Activated CD8-positive, alpha-beta memory T cell treated with anti-CD3 and anti-CD28 coated beads for 1 hour (primary cell): ENCODE measurements at regions not wholly inside any gene's neighbourhood (a gene's known extent, or its start where the extent isn't known, plus 50 kb on each side); places are given as distances from the start of the nearest gene placed in this dataset.

Experiments used
- DNase-seq, 2 donors: peaks; one replicate each; pipeline ENCODE4 v3.0.0-alpha.2; 2020; ENCODE audit warnings: low read depth in 1 of 2; ENCODE audit errors: extremely low read depth in 1 of 2

- DNase-seq = no peak
Observed at GRCh38 chr21:43333298-43334062, 93.5 kb downstream of the SIK1 start.

GRCh38 chr21:43332861-43333297 is 94.1 kb downstream of the SIK1 start:
- no peak for DNase-seq

- DNase-seq = no peak
Observed at GRCh38 chr21:43331962-43332828, 94.7 kb downstream of the SIK1 start.

- DNase-seq = no peak
Observed at GRCh38 chr21:43331111-43331961, 95.6 kb downstream of the SIK1 start.

- DNase-seq = no peak
Observed at GRCh38 chr21:43330306-43330881, 96.5 kb downstream of the SIK1 start.

GRCh38 chr21:43329711-43330269 is 97.1 kb downstream of the SIK1 start:
- DNase-seq = no peak

- DNase-seq = no peak
Observed at GRCh38 chr21:43328958-43329691, 97.8 kb downstream of the SIK1 start.

- no peak for DNase-seq
Observed at GRCh38 chr21:43328185-43328957, 98.6 kb downstream of the SIK1 start.

- DNase-seq = no peak
Observed at GRCh38 chr21:43325968-43326715, 100.8 kb downstream of the SIK1 start.

- no peak for DNase-seq
Observed at GRCh38 chr21:43325036-43325435, 101.9 kb downstream of the SIK1 start.

- no peak for DNase-seq
Observed at GRCh38 chr21:43324596-43324995, 102.3 kb downstream of the SIK1 start.

- DNase-seq = no peak
Observed at GRCh38 chr21:43323244-43324005, 103.5 kb downstream of the SIK1 start.

- no peak for DNase-seq
Observed at GRCh38 chr21:43322805-43323204, 104.1 kb downstream of the SIK1 start.

- no peak for DNase-seq
Observed at GRCh38 chr21:43322311-43322710, 104.6 kb downstream of the SIK1 start.

GRCh38 chr21:43321611-43322010 is 105.3 kb downstream of the SIK1 start:
- DNase-seq = no peak

- no peak for DNase-seq
Observed at GRCh38 chr21:43321111-43321510, 105.8 kb downstream of the SIK1 start.

GRCh38 chr21:43320526-43320925 is 106.4 kb downstream of the SIK1 start:
- no peak for DNase-seq
